RWPE1 (cell line): ENCODE measurements at regions not wholly inside any gene's neighbourhood (a gene's known extent, or its start where the extent isn't known, plus 50 kb on each side); places are given as distances from the start of the nearest gene placed in this dataset.

ENCODE experiments used
- CTCF ChIA-PET: fragments of 350-600 bp; sonication (Branson Sonifier 250); formaldehyde crosslinking; extraction: SDS; loops from one replicate; lab custom pipeline; 2021; lab: Yijun Ruan, JAX
- POLR2A ChIA-PET: fragments of 400-600 bp; formaldehyde crosslinking; extraction: SDS; loops from one replicate; lab custom pipeline; 2020; ENCODE audit warnings: antibody characterized with exemption; ENCODE audit not compliant: low non-redundant PET; lab: Yijun Ruan, JAX
- DNase-seq: peaks from one replicate; pipeline ENCODE4 v3.0.0; 2012; ENCODE audit warnings: low spot score
- H3K27ac ChIP-seq: fragments of 450-650 bp; 2 replicates; pipeline ENCODE4 v1.5.1; 2017
- CTCF ChIP-seq: fragments of 450-650 bp; conservative IDR thresholded peaks from 2 replicates; pipeline ENCODE4 v1.5.1; 2017; ENCODE audit warnings: low read depth, mild to moderate bottlenecking

GRCh38 chr9:113783475-113783874, 92.6 kb upstream of the ZNF618 start:
- CTCF ChIA-PET: interaction anchor here (1.1 kb wide), 1 partner anchor 24 kb away, joined by 3 read pairs; no protein-coding TSS in a partner anchor

GRCh38 chr9:113785334-113785733, 90.8 kb upstream of the ZNF618 start:
- DNase-seq: no peak
- no peak for TF ChIP-seq CTCF
- ChIA-PET POLR2A (no interaction called here), CTCF (interaction anchor here (0.5 kb wide), 1 partner anchor 64 kb away, joined by 4 read pairs; no protein-coding TSS in a partner anchor)
- H3K27ac ChIP-seq: no peak overlapping the region

More at GRCh38 chr9:113783475-113783874, 92.6 kb upstream of the ZNF618 start:
- H3K27ac ChIP-seq: no peak overlapping the region
- TF ChIP-seq CTCF: no peak
- POLR2A ChIA-PET: no interaction called here
- DNase-seq: no peak

- no peak for TF ChIP-seq CTCF
- H3K27ac ChIP-seq: no peak overlapping the region
- POLR2A ChIA-PET: no interaction called here
- no peak for DNase-seq
- CTCF ChIA-PET: interaction anchor here (0.5 kb wide), 1 partner anchor 63 kb away, joined by 4 read pairs; no protein-coding TSS in a partner anchor
Measured at GRCh38 chr9:113786071-113786470, 90.0 kb upstream of the ZNF618 start.

GRCh38 chr9:113787871-113788270, 88.2 kb upstream of the ZNF618 start:
- no peak for TF ChIP-seq CTCF

GRCh38 chr9:113788616-113789330, 87.3 kb upstream of the ZNF618 start:
- H3K27ac ChIP-seq: no peak overlapping the region
- TF ChIP-seq CTCF: no peak
- CTCF ChIA-PET: interaction anchor here (0.6 kb wide), 2 partner anchors 8 to 10 kb away, joined by 3 read pairs; no protein-coding TSS in a partner anchor
- POLR2A ChIA-PET: no interaction called here
- DNase-seq: no peak

More at GRCh38 chr9:113787871-113788270, 88.2 kb upstream of the ZNF618 start:
- no peak for DNase-seq
- CTCF ChIA-PET: interaction anchor here (0.6 kb wide), 1 partner anchor 67 kb away, joined by 3 read pairs; no protein-coding TSS in a partner anchor
- H3K27ac ChIP-seq: no peak overlapping the region
- POLR2A ChIA-PET: no interaction called here

GRCh38 chr9:113790093-113790492, 86.0 kb upstream of the ZNF618 start:
- no peak overlapping the region for H3K27ac ChIP-seq
- POLR2A ChIA-PET: no interaction called here
- CTCF ChIA-PET: interaction anchor here (0.5 to 0.9 kb wide), 2 partner anchors 348 to 625 kb away, joined by 3 read pairs; no protein-coding TSS in a partner anchor
- no peak for TF ChIP-seq CTCF
- DNase-seq: no peak
